ENCODE measurements at regions not wholly inside any gene's neighbourhood (a gene's known extent, or its start where the extent isn't known, plus 50 kb on each side); places are given as distances from the start of the nearest gene placed in this dataset.

DNA sequence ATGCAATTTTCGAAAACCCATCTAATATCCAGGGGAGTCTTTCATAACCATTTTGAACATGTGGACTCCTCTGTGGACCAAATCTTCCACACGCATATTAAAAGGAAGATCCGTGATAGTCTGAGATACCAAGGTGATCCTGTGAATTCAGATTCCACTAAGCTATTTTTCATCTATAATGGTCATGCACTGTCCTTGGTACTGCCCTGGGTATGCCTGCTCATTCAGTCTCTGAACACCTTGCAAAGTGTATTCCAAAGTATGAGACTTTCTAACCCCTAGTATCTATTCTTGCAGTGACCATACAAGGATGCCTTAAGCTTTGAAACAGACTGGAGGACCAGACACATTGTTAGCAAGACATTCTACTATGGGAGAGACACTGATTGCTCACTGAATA, 217.6 kb upstream of the CCDC150 start:
- TF ChIP-seq, protein P1, sequence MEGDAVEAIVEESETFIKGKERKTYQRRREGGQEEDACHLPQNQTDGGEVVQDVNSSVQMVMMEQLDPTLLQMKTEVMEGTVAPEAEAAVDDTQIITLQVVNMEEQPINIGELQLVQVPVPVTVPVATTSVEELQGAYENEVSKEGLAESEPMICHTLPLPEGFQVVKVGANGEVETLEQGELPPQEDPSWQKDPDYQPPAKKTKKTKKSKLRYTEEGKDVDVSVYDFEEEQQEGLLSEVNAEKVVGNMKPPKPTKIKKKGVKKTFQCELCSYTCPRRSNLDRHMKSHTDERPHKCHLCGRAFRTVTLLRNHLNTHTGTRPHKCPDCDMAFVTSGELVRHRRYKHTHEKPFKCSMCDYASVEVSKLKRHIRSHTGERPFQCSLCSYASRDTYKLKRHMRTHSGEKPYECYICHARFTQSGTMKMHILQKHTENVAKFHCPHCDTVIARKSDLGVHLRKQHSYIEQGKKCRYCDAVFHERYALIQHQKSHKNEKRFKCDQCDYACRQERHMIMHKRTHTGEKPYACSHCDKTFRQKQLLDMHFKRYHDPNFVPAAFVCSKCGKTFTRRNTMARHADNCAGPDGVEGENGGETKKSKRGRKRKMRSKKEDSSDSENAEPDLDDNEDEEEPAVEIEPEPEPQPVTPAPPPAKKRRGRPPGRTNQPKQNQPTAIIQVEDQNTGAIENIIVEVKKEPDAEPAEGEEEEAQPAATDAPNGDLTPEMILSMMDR (conservative IDR thresholded peaks at IDR 0.05; ENCODE audit: low read depth) = no peak
- CTCF ChIA-PET = interaction anchor here (0.5 to 1.1 kb wide), 2 partner anchors 32 to 1452 kb away, joined by 3 read pairs; no protein-coding TSS in a partner anchor

DNA sequence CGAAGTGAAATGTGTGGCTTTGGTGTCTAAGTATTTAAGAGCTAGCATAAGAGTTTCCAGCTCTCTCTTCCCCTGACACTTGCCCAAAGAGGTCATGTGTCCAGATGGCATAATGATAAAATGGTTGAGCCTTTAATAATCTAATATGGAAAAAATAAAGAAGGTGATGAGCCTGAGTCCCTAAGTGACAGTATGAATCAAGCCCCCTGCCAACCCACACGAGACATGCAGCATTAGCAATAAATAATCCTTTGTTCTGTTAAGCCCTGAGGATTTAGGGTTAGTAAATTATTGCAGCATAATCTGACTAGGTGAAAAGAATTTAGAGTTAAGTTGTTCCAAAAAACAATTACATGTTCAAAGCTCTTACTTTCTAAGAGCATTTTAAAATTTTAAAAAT, 217.2 kb upstream of the CCDC150 start:
- DNase-seq (ENCODE audit: low spot score) = no peak
- CTCF ChIA-PET = interaction anchor here (0.8 kb wide), 1 partner anchor 287 kb away, joined by 3 read pairs; no protein-coding TSS in a partner anchor
- TF ChIP-seq, protein P1 (conservative IDR thresholded peaks at IDR 0.05; ENCODE audit: low read depth) = no peak
- POLR2A ChIA-PET (ENCODE audit: low non-redundant PET) = no interaction called here
- no peak overlapping the region for H3K27ac ChIP-seq

More for the DNA sequence above, 217.6 kb upstream of the CCDC150 start:
- POLR2A ChIA-PET (ENCODE audit: low non-redundant PET) = no interaction called here
- DNase-seq (ENCODE audit: low spot score) = no peak
- H3K27ac ChIP-seq = no peak overlapping the region

DNA sequence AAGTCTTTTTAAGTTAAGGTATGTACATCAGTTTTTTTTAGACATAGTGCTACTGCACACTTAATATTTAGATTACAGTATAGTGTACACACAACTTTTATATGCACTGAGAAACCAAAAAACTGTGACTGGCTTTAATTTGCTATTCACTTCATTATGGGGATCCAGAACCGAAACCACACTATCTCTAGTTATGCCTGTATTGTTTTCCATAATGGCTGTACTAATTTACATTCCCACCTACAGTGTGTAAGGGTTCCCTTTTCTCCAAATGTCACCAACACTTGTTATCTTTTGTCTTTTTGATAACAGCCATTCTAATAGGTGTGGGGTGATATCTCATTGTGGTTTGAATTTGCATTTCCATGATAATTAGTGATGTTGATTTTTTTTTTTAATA, 213.4 kb upstream of the CCDC150 start:
- TF ChIP-seq, protein P1 (conservative IDR thresholded peaks at IDR 0.05; ENCODE audit: low read depth) = no peak
- DNase-seq (ENCODE audit: low spot score) = no peak
- POLR2A ChIA-PET (ENCODE audit: low non-redundant PET) = no interaction called here
- no peak overlapping the region for H3K27ac ChIP-seq
- CTCF ChIA-PET = no interaction called here

DNA sequence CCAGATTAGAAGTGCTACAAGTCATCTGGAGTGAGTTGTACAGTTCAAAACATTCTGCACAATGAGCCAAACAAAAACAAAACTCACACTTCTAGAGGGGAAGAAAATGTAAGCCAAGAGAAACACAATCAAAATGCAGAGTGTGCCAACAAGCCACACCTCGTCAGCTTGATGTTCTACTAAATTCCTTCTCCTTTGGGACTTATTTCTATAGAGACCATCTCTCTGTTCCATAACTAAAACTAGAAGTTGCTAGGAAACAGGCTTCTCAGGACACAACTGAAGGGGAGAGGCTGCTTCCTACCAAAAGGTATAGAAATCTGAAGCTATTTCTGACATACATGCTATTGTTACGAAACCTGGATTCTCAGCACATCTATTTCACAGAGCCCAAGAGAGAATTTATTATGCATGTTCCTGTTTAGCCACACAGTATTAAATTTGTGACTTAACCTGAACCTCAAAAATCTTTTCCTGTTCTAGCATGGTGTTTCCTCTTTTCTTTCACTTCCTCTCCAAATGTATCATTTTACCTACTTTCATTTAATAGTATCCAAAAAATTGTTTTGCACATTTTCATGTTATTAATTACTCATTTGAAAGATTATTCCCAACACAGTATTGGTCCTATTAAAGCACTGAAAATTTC, 211.4 kb upstream of the CCDC150 start:
- ChIA-PET CTCF (interaction anchor here (0.5 to 0.8 kb wide), 3 partner anchors 58 to 789 kb away, joined by 3 to 4 read pairs (median 4); no protein-coding TSS in a partner anchor), POLR2A (ENCODE audit: low non-redundant PET) (no interaction called here)
- no peak for DNase-seq (ENCODE audit: low spot score)
- TF ChIP-seq, protein P1 (conservative IDR thresholded peaks at IDR 0.05; ENCODE audit: low read depth) = no peak
- no peak overlapping the region for H3K27ac ChIP-seq

DNA sequence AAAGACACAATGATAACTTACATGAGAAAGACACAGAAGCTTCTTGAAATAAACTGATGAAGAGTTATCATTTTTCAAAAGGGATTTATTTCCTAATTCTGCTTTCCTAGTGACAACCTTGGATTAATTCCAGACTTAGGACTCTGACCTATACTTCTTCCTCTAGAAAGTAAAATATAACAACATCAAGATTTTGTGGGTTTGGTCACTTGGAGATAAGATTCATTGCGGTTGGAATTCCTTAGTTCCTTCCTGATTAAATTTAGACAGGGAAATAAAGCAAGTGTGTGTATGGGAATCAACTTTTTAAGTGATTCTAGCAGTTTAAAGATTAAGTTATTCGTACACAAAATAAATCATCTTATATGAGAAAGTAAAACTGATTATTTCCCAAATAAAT, 208.4 kb upstream of the CCDC150 start:
- CTCF ChIA-PET = interaction anchor here (0.6 kb wide), 2 partner anchors 117 to 128 kb away, joined by 3 read pairs; no protein-coding TSS in a partner anchor
- TF ChIP-seq, protein P1 (conservative IDR thresholded peaks at IDR 0.05; ENCODE audit: low read depth) = no peak
- no peak overlapping the region for H3K27ac ChIP-seq
- POLR2A ChIA-PET (ENCODE audit: low non-redundant PET) = no interaction called here
- no peak for DNase-seq (ENCODE audit: low spot score)

DNA sequence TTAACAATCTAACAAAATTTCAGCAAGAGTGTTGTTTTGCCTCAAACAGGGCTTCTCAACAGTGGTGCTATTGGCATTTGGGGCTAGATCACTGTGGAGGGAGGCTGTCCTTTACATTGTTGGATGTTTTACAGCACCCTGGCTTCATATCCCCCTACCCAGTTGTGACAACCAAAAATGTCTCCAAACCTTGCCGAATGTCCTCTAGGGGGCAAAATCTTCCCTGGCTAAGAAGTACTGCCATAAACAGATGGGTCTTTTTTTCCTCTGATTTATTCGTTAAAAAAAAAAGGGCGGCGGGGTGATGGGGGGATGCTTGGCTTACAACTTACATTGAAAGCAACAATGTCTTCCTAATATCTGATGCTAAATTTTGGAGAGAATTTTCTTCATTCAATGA, 207.6 kb upstream of the CCDC150 start:
- ChIA-PET CTCF (no interaction called here), POLR2A (ENCODE audit: low non-redundant PET) (no interaction called here)
- peak; percentile 8 for DNase-seq (ENCODE audit: low spot score)
- TF ChIP-seq, protein P1 (conservative IDR thresholded peaks at IDR 0.05; ENCODE audit: low read depth) = no peak; the same call in 1 of the 2 replicates
- H3K27ac ChIP-seq = no peak overlapping the region

Data from RWPE1 (cell line).